OCI-LY7 (cell line): ENCODE measurements at regions not wholly inside any gene's neighbourhood (a gene's known extent, or its start where the extent isn't known, plus 50 kb on each side); places are given as distances from the start of the nearest gene placed in this dataset.

ENCODE experiments used
- BruUV-seq: library from RNA; stranded (reverse); fragments of 400-500 nt; replicated peaks from 2 replicates; lab custom pipeline; 2021; lab: Mats Ljungman, UMichigan
- CTCF ChIA-PET: fragments of 300-600 bp; sonication (Branson Sonifier 250); formaldehyde crosslinking; loops from one replicate; lab custom pipeline; 2022; ENCODE audit warnings: antibody characterized with exemption; ENCODE audit not compliant: unreplicated experiment; lab: Charles Lee
- POLR2A ChIA-PET: fragments of 300-600 bp; sonication (Branson Sonifier 250); formaldehyde crosslinking; loops from one replicate; lab custom pipeline; 2022; ENCODE audit warnings: antibody characterized with exemption; lab: Charles Lee
- DNase-seq: peaks from one replicate; pipeline ENCODE4 v3.0.0-alpha.2; 2015; ENCODE audit warnings: low spot score
- H2AFZ ChIP-seq: fragments of 200-600 bp; sonication (generic), shearing (Covaris generic); 2 replicates; pipeline ENCODE4 v1.6.1; 2014; ENCODE audit warnings: mild to moderate bottlenecking, antibody characterized with exemption, low read length, moderate library complexity
- H3K27ac ChIP-seq: fragments of 200-600 bp; sonication (generic); 2 replicates; pipeline ENCODE4 v1.5.1; 2014; ENCODE audit warnings: mixed run types, low read depth, mild to moderate bottlenecking, moderate library complexity, low read length, inconsistent platforms; ENCODE audit not compliant: poor library complexity, severe bottlenecking
- H3K36me3 ChIP-seq: fragments of 200-600 bp; sonication (generic); 2 replicates; pipeline ENCODE4 v1.6.1; 2014; ENCODE audit warnings: mild to moderate bottlenecking, antibody characterized with exemption, low read length, moderate library complexity, mixed read lengths; ENCODE audit not compliant: insufficient read depth
- H3K4me1 ChIP-seq: fragments of 200-600 bp; sonication (generic); 2 replicates; pipeline ENCODE4 v1.5.1; 2014; ENCODE audit warnings: mild to moderate bottlenecking, low read length; ENCODE audit not compliant: insufficient read depth, poor library complexity, severe bottlenecking
- H3K4me2 ChIP-seq: fragments of 200-600 bp; sonication (generic); 2 replicates; pipeline ENCODE4 v1.6.1; 2014; ENCODE audit warnings: mild to moderate bottlenecking, low read length
- H3K4me3 ChIP-seq: fragments of 200-600 bp; sonication (generic); 2 replicates; pipeline ENCODE4 v1.5.1; 2014; ENCODE audit warnings: mild to moderate bottlenecking, low read depth, low read length; ENCODE audit not compliant: poor library complexity, severe bottlenecking
- H3K79me2 ChIP-seq: fragments of 200-600 bp; sonication (generic); 2 replicates; pipeline ENCODE4 v1.6.1; 2016; ENCODE audit warnings: low read depth, mild to moderate bottlenecking, low read length, moderate library complexity, mixed read lengths; ENCODE audit not compliant: insufficient read depth
- H3K9me2 ChIP-seq: fragments of 200-600 bp; sonication (generic); 2 replicates; pipeline ENCODE4 v1.6.1; 2016; ENCODE audit warnings: mild to moderate bottlenecking, low read length, mixed read lengths; ENCODE audit not compliant: insufficient read depth
- H3K9me3 ChIP-seq: fragments of 200-600 bp; sonication (generic); 2 replicates; pipeline ENCODE4 v1.6.1; 2014; ENCODE audit warnings: mild to moderate bottlenecking, mixed run types, low read length, mixed read lengths
- H4K20me1 ChIP-seq: fragments of 200-600 bp; sonication (generic); 2 replicates; pipeline ENCODE4 v1.6.1; 2014; ENCODE audit warnings: mild to moderate bottlenecking, antibody characterized with exemption, low read length, moderate library complexity, mixed read lengths; ENCODE audit not compliant: insufficient read depth
- CTCF ChIP-seq: fragments of 200-600 bp; sonication (generic); conservative IDR thresholded peaks from 2 replicates; pipeline ENCODE4 v1.5.1; 2014; ENCODE audit warnings: mild to moderate bottlenecking, antibody characterized with exemption, low read length, moderate library complexity, mixed read lengths
- EZH2phosphoT487 ChIP-seq: fragments of 200-600 bp; sonication (generic); IDR thresholded peaks from 2 replicates; pipeline ENCODE4 v1.6.1; 2018; ENCODE audit warnings: low read depth, borderline replicate concordance, mild to moderate bottlenecking, mixed run types, antibody characterized with exemption, low read length, moderate library complexity, mixed read lengths
- intact Hi-C: fragments of 100-400 bp; cut with micrococcal nuclease; formaldehyde crosslinking; loops from one replicate; pipeline ENCODE4 v1.10.0; 2022; ENCODE audit not compliant: unreplicated experiment

GRCh38 chr2:16122556-16122955 lies 182.2 kb downstream of the MYCN start:
- Histone ChIP-seq H3K4me1 (no peaks in the 10 kb centered on the region), H3K4me3 (no peak overlapping the region), H4K20me1 (no peaks in the 10 kb centered on the region), H3K79me2 (no peaks in the 10 kb centered on the region), H3K27ac (no peak overlapping the region), H3K4me2 (no peak overlapping the region), H3K9me2 (no peaks in the 10 kb centered on the region), H3K9me3 (no peaks in the 10 kb centered on the region), H2AFZ (no peak overlapping the region), H3K36me3 (no peaks in the 10 kb centered on the region)
- BruUV-seq, result no TSS peak
- POLR2A ChIA-PET, result no interaction called here
- intact Hi-C loops, result no loop called here
- no peak for TF ChIP-seq EZH2phosphoT487
- TF ChIP-seq CTCF, result no peak
- DNase-seq, result no peak
- CTCF ChIA-PET, result no interaction called here

DNA sequence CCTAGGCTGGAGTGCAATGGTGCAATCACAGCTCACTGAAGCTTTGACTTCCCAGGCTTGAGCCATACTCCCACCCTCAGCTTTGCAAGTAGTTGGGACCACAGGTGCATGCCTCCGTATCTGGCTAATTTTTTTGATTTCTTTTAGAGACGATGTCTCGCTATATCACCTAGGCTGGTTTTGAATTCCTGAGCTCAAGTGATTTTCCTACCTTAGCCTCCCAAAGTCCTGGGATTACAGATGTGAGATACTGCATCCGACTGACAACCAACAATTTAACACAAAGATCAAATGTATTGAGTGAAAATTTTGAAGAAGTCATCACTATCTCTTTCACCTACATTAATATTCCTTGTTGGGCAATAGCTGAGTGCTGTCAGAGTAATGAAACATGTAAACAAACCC lies 181.6 kb downstream of the MYCN start:
- no TSS peak for BruUV-seq
- DNase-seq, result no peak
- H3K4me3 ChIP-seq, result no peak overlapping the region
- no peak overlapping the region for H2AFZ ChIP-seq
- no peak overlapping the region for H3K27ac ChIP-seq
- no peaks in the 10 kb centered on the region for H3K36me3 ChIP-seq
- H3K9me2 ChIP-seq, result no peaks in the 10 kb centered on the region
- ChIA-PET POLR2A (no interaction called here), CTCF (no interaction called here)
- no peaks in the 10 kb centered on the region for H3K9me3 ChIP-seq
- no peaks in the 10 kb centered on the region for H3K79me2 ChIP-seq
- no peaks in the 10 kb centered on the region for H3K4me1 ChIP-seq
- no peak overlapping the region for H3K4me2 ChIP-seq
- H4K20me1 ChIP-seq, result no peaks in the 10 kb centered on the region
- intact Hi-C loops, result no loop called here
- TF ChIP-seq EZH2phosphoT487 (no peak), CTCF (no peak)

DNA sequence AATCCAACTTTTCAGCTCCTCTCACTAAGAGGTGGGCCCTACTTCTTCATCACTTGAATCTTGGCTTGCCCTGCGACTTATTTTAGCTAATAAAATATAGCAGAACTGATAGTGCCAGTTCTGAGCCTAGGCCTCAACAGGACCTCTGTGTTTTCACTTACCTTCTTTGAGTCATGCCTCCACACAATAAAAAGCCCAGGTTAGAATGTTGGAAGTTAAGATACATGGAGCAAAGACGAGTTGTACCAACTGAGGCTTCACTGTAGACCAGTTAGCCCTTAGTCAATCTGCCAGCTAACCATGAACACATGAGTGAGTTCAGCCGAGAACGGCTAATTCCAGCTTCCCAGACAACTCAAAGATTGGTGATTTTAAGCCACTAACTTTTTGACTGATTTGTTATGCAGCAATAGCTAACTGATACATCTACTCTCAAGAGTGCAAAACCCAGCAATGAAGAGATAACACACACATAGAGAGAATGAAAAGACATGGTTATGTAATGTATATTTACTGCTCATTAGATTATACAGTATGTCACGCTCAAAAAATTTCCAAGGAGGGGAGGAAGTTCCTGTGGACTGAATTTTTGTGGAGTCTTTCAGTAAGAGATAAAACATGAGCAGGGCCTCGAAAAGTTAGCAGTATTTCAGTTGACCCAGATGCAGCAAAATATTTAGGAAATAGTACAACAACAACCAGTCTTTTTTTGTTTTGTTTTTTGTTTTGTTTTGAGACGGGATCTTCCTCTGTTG lies 181.1 kb downstream of the MYCN start:
- no peaks in the 10 kb centered on the region for H3K9me3 ChIP-seq
- no peaks in the 10 kb centered on the region for H3K9me2 ChIP-seq
- POLR2A ChIA-PET, result no interaction called here
- H3K4me2 ChIP-seq, result no peak overlapping the region
- no peak overlapping the region for H3K4me3 ChIP-seq
- no peak for TF ChIP-seq CTCF
- no peak for TF ChIP-seq EZH2phosphoT487
- no peak overlapping the region for H3K27ac ChIP-seq
- DNase-seq, result no peak
- no peak overlapping the region for H2AFZ ChIP-seq
- no TSS peak for BruUV-seq
- CTCF ChIA-PET, result no interaction called here
- no peaks in the 10 kb centered on the region for H3K36me3 ChIP-seq
- no peaks in the 10 kb centered on the region for H3K79me2 ChIP-seq
- H4K20me1 ChIP-seq, result no peaks in the 10 kb centered on the region
- intact Hi-C loops, result no loop called here
- H3K4me1 ChIP-seq, result no peaks in the 10 kb centered on the region
